Breast epithelium (tissue), 3 donors: ENCODE measurements at regions not wholly inside any gene's neighbourhood (a gene's known extent, or its start where the extent isn't known, plus 50 kb on each side); places are given as distances from the start of the nearest gene placed in this dataset.

Source experiments
- POLR2A ChIP-seq: fragments of 450-650 bp; IDR thresholded peaks from one replicate; pipeline ENCODE4 v1.6.1; 2016; ENCODE audit warnings: antibody characterized with exemption, mild to moderate bottlenecking, moderate library complexity
- TF ChIP-seq, protein P1 (sequence below), 3 donors: fragments of 450-650 bp; IDR thresholded peaks; one replicate each; pipeline ENCODE4 v1.5.1; 2016 to 2017; ENCODE audit warnings: antibody characterized with exemption in 3 of 3, mild to moderate bottlenecking in 3 of 3, moderate library complexity in 3 of 3

GRCh38 chr13:40875583-40875982, 86.2 kb downstream of the SLC25A15 start:
- no peak for TF ChIP-seq POLR2A
- TF ChIP-seq, protein P1, sequence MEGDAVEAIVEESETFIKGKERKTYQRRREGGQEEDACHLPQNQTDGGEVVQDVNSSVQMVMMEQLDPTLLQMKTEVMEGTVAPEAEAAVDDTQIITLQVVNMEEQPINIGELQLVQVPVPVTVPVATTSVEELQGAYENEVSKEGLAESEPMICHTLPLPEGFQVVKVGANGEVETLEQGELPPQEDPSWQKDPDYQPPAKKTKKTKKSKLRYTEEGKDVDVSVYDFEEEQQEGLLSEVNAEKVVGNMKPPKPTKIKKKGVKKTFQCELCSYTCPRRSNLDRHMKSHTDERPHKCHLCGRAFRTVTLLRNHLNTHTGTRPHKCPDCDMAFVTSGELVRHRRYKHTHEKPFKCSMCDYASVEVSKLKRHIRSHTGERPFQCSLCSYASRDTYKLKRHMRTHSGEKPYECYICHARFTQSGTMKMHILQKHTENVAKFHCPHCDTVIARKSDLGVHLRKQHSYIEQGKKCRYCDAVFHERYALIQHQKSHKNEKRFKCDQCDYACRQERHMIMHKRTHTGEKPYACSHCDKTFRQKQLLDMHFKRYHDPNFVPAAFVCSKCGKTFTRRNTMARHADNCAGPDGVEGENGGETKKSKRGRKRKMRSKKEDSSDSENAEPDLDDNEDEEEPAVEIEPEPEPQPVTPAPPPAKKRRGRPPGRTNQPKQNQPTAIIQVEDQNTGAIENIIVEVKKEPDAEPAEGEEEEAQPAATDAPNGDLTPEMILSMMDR (IDR thresholded peaks at IDR 0.05): no peak
